Keratinocyte (primary cell): ENCODE measurements at regions not wholly inside any gene's neighbourhood (a gene's known extent, or its start where the extent isn't known, plus 50 kb on each side); places are given as distances from the start of the nearest gene placed in this dataset.

Experiments
- DNase-seq: peaks from one replicate; pipeline ENCODE4 v3.0.0-alpha.2; 2011; ENCODE audit warnings: low read depth, missing footprints, low spot score
- FAIRE-seq: peaks from 2 replicates; lab custom pipeline; 2011; peaks lifted over from hg19 to GRCh38; lab: Jason Lieb, UNC
- H2AFZ ChIP-seq: 2 replicates; pipeline ENCODE4 v1.6.0; 2012; ENCODE audit warnings: low read length, control low read depth, inconsistent platforms; ENCODE audit not compliant: control insufficient read depth
- H3K27ac ChIP-seq: 2 replicates; pipeline ENCODE4 v1.5.1; 2011; ENCODE audit warnings: low read length; ENCODE audit not compliant: control insufficient read depth, insufficient read depth
- H3K27me3 ChIP-seq: 3 replicates; pipeline ENCODE4 v1.6.0; 2011; ENCODE audit warnings: low read length; ENCODE audit not compliant: control insufficient read depth, insufficient read depth; ENCODE audit errors: extremely low read depth
- H3K36me3 ChIP-seq, 2 experiments: 2 replicates in 1 of 2; 3 replicates in 1 of 2; pipeline ENCODE4 v1.5.1; 2011; ENCODE audit warnings: low read length in 2 of 2, mild to moderate bottlenecking in 1 of 2; ENCODE audit not compliant: control insufficient read depth in 2 of 2, insufficient read depth in 2 of 2; ENCODE audit errors: extremely low read depth in 1 of 2
- H3K4me1 ChIP-seq: 3 replicates; pipeline ENCODE4 v1.5.1; 2011; ENCODE audit warnings: low read length; ENCODE audit not compliant: control insufficient read depth, insufficient read depth; ENCODE audit errors: extremely low read depth
- H3K4me2 ChIP-seq: 3 replicates; pipeline ENCODE4 v1.6.0; 2011; ENCODE audit warnings: low read depth, low read length; ENCODE audit not compliant: control insufficient read depth, insufficient read depth; ENCODE audit errors: extremely low read depth
- H3K4me3 ChIP-seq, 3 experiments: fragments of 200-600 bp in 1 of 3; sonication (generic) in 1 of 3; 2 replicates in 2 of 3; 3 replicates in 1 of 3; pipeline ENCODE4 v1.5.1; 2011 to 2016; ENCODE audit warnings: low read length in 3 of 3, mild to moderate bottlenecking in 3 of 3, control low read depth in 2 of 3, inconsistent platforms in 1 of 3, low read depth in 1 of 3, mixed read lengths in 1 of 3, mixed run types in 1 of 3, moderate library complexity in 1 of 3; ENCODE audit not compliant: control insufficient read depth in 2 of 3, insufficient read depth in 2 of 3; ENCODE audit errors: extremely low read depth in 1 of 3
- H3K79me2 ChIP-seq: 2 replicates; pipeline ENCODE4 v1.6.0; 2012; ENCODE audit warnings: low read length; ENCODE audit not compliant: control insufficient read depth, insufficient read depth
- H3K9ac ChIP-seq: 3 replicates; pipeline ENCODE4 v1.6.0; 2011; ENCODE audit warnings: low read length; ENCODE audit not compliant: control insufficient read depth, insufficient read depth; ENCODE audit errors: extremely low read depth
- H3K9me1 ChIP-seq: 3 replicates; pipeline ENCODE4 v1.6.0; 2011; ENCODE audit warnings: low read length; ENCODE audit not compliant: control insufficient read depth, insufficient read depth; ENCODE audit errors: extremely low read depth
- H3K9me3 ChIP-seq: 2 replicates; pipeline ENCODE4 v1.5.1; 2012; ENCODE audit warnings: low read depth, low read length; ENCODE audit not compliant: control insufficient read depth
- H4K20me1 ChIP-seq: 3 replicates; pipeline ENCODE4 v1.6.0; 2011; ENCODE audit warnings: low read length; ENCODE audit not compliant: control insufficient read depth, insufficient read depth; ENCODE audit errors: extremely low read depth
- CTCF ChIP-seq, 3 experiments: IDR thresholded peaks in 1 of 3; conservative IDR thresholded peaks in 1 of 3; optimal IDR thresholded peaks in 1 of 3; 2 replicates in 2 of 3; 3 replicates in 1 of 3; pipeline versions ENCODE3 to v1.5.1; 2011; ENCODE audit warnings: low read length in 3 of 3, mild to moderate bottlenecking in 3 of 3, moderate library complexity in 2 of 3, control low read depth in 1 of 3, inconsistent platforms in 1 of 3; ENCODE audit not compliant: insufficient read depth in 2 of 3; ENCODE audit errors: extremely low read depth in 1 of 3
- EZH2 ChIP-seq: IDR thresholded peaks from one replicate; pipeline ENCODE4 v1.6.1; 2012; ENCODE audit warnings: inconsistent platforms, mild to moderate bottlenecking, low read length, moderate library complexity
- dilution Hi-C: fragments of 300-500 bp; cut with MboI; formaldehyde crosslinking; loops from one replicate; pipeline ENCODE4 v1.7.0; 2020; ENCODE audit warnings: low sequenced_read_pairs; ENCODE audit not compliant: extremely low pct_ligation_motif_present

GRCh38 chr6:144646093-144647056, 361.2 kb downstream of the UTRN start:
- H3K79me2 ChIP-seq, result no peaks in the 10 kb centered on the region
- H3K9me1 ChIP-seq, result no peaks in the 10 kb centered on the region
- DNase-seq, result no peak
- no peak overlapping the region for H3K27ac ChIP-seq
- H2AFZ ChIP-seq, result no peak overlapping the region
- H3K36me3 ChIP-seq, result no peaks in the 10 kb centered on the region
- H3K4me1 ChIP-seq, result no peaks in the 10 kb centered on the region
- no peaks in the 10 kb centered on the region for H3K27me3 ChIP-seq
- no peak overlapping the region for H3K4me2 ChIP-seq
- H3K9ac ChIP-seq, result no peak overlapping the region
- no peak overlapping the region for H3K4me3 ChIP-seq
- TF ChIP-seq EZH2 (no peak), CTCF (optimal IDR thresholded peaks at IDR 0.05 in 1 of 3, IDR thresholded peaks at IDR 0.05 in 1 of 3, conservative IDR thresholded peaks at IDR 0.05 in 1 of 3; ENCODE audit: extremely low read depth in 1 of 3, insufficient read depth in 2 of 3, low read length in 3 of 3) (no peak)
- dilution Hi-C loops, result no loop called here
- H3K9me3 ChIP-seq, result no peaks in the 10 kb centered on the region
- H4K20me1 ChIP-seq, result no peaks in the 10 kb centered on the region
- no peak for FAIRE-seq

- Histone ChIP-seq H3K4me3 (no peak overlapping the region), H3K79me2 (no peaks in the 10 kb centered on the region), H3K4me1 (no peaks in the 10 kb centered on the region), H4K20me1 (no peaks in the 10 kb centered on the region), H3K36me3 (no peaks in the 10 kb centered on the region), H3K9me3 (no peaks in the 10 kb centered on the region), H3K27ac (no peak overlapping the region), H2AFZ (no peak overlapping the region), H3K9me1 (no peaks in the 10 kb centered on the region), H3K9ac (no peak overlapping the region), H3K27me3 (no peaks in the 10 kb centered on the region), H3K4me2 (no peak overlapping the region)
- FAIRE-seq (no peak), DNase-seq (no peak)
- dilution Hi-C loops, result no loop called here
- TF ChIP-seq EZH2 (no peak), CTCF (optimal IDR thresholded peaks at IDR 0.05 in 1 of 3, IDR thresholded peaks at IDR 0.05 in 1 of 3, conservative IDR thresholded peaks at IDR 0.05 in 1 of 3; ENCODE audit: extremely low read depth in 1 of 3, insufficient read depth in 2 of 3, low read length in 3 of 3) (no peak)
These were observed 362.4 kb downstream of the UTRN start for GRCh38 chr6:144647406-144647964.
